ENCODE measurements at regions not wholly inside any gene's neighbourhood (a gene's known extent, or its start where the extent isn't known, plus 50 kb on each side); places are given as distances from the start of the nearest gene placed in this dataset.

DNA sequence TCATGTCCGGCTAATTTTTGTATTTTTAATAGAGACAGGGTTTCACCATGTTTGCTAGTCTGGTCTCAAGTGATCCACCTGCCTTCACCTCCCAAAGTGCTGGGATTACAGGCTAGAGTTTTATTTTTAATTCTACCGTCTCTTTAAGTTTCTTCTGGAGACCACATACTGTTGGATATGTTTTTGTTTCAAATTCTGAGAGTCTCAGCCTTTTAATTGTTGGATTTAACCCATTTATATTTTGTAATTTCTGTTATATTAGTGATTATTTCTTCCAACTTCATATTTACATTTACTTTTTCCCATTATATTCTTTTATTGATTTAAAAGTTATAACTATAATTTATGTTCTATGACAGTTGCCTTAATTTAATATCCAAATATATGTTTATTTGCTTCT lies 139.4 kb downstream of the BMS1 start:
- Histone ChIP-seq H3K27ac (no peak overlapping the region), H3K36me3 (no peaks in the 10 kb centered on the region), H3K4me1 (no peaks in the 10 kb centered on the region), H3K4me3 (no peak overlapping the region), H3K27me3 (no peaks in the 10 kb centered on the region), H3K9me3 (peaks cover 0 to 20% of the 10 kb centered on the region in 2 donors)
- DNase-seq (ENCODE audit: low spot score): no peak
- TF ChIP-seq CTCF (IDR thresholded peaks at IDR 0.05): no peak

DNA sequence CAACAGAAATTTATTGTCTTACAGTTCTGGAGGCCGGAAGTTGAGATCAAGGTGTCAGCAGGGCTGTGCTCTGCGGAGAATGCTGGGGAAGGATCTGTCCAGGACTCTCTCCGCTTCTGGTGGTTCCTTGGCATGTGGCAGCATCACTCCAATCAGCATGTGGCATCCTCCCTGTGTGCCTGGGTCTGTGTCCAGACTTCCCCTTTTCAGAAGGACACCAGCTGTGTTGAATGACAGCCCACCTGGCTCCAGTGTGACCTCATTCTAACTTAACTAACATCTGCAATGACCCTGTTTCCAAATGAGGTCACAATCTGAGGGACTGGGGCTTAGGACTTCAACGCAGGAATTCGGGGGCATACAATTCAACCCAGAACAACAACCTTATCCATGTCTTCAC lies 141.9 kb downstream of the BMS1 start:
- DNase-seq (ENCODE audit: low spot score): no peak
- no peak for TF ChIP-seq CTCF (IDR thresholded peaks at IDR 0.05)
- no peaks in the 10 kb centered on the region for H3K4me1 ChIP-seq
- no peaks in the 10 kb centered on the region for H3K27me3 ChIP-seq
- H3K4me3 ChIP-seq: no peak overlapping the region
- no peaks in the 10 kb centered on the region for H3K36me3 ChIP-seq
- H3K27ac ChIP-seq: no peak overlapping the region
- peaks cover 0 to 15% of the 10 kb centered on the region in 2 donors for H3K9me3 ChIP-seq

DNA sequence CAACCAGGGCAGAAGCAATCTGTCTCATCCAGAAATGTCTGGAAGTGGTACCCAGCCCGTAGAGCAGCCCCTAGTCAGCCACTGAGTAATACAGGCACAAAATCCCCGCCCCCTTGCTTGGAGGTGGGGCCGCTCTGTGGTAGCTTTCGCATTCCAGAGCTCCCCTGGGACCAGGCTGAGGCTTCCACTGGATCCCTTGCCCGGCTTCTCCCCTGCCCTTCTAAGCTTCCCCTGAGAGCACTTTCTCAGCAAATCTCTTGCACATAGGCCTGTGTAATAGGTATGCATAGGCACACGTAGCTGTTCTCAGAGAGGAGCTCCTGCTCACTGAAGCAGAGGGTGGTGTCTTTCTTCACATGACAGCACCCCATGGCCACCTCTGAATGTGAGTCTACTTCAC lies 144.2 kb downstream of the BMS1 start:
- Histone ChIP-seq H3K4me3 (no peak overlapping the region), H3K27me3 (no peaks in the 10 kb centered on the region), H3K4me1 (no peaks in the 10 kb centered on the region), H3K9me3 (peaks cover 0 to 9% of the 10 kb centered on the region in 2 donors), H3K27ac (no peak overlapping the region), H3K36me3 (no peaks in the 10 kb centered on the region)
- DNase-seq (ENCODE audit: low spot score): no peak
- no peak for TF ChIP-seq CTCF (IDR thresholded peaks at IDR 0.05)

GRCh38 chr10:42928064-42928463 lies 145.5 kb downstream of the BMS1 start:
- H3K4me1 ChIP-seq: peaks cover 0 to 7% of the 10 kb centered on the region in 2 donors
- no peak for TF ChIP-seq CTCF (IDR thresholded peaks at IDR 0.05)
- H3K27me3 ChIP-seq: peaks cover 1 to 9% of the 10 kb centered on the region in 2 donors
- no peak for DNase-seq (ENCODE audit: low spot score)
- no peak overlapping the region for H3K4me3 ChIP-seq
- peaks cover 0 to 2% of the 10 kb centered on the region in 2 donors for H3K9me3 ChIP-seq
- H3K27ac ChIP-seq: no peak overlapping the region
- no peaks in the 10 kb centered on the region for H3K36me3 ChIP-seq

- H3K36me3 ChIP-seq: no peaks in the 10 kb centered on the region
- TF ChIP-seq CTCF (IDR thresholded peaks at IDR 0.05): no peak
- H3K27ac ChIP-seq: no peak overlapping the region
- no peak overlapping the region for H3K4me3 ChIP-seq
- no peak for DNase-seq (ENCODE audit: low spot score)
- H3K27me3 ChIP-seq: peaks cover 6 to 10% of the 10 kb centered on the region in 2 donors
- no peaks in the 10 kb centered on the region for H3K9me3 ChIP-seq
- peaks cover 0 to 15% of the 10 kb centered on the region in 2 donors for H3K4me1 ChIP-seq
Measured at GRCh38 chr10:42929236-42929635, 146.6 kb downstream of the BMS1 start.

DNA sequence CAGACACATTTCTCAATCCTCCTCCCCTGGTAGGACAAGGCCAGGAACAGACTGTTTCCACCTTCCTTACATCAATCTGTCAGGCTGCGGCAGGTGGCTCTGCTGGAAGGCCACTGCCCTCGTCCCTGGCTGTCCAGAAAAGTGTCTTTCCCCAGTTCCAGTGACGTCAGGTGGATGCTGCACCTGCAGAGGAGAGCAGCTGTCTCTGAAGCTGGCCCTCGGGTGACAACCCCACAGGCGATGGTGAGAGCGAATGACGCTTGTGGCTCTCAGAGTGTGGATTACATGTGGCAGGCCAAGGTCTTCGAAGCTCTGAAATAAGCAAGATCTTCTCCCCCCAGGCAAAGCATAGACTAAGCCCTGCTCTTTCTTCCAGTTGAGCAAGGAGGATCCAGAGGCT lies 146.9 kb upstream of the RET start:
- Histone ChIP-seq H3K27ac (no peak overlapping the region), H3K4me1 (peaks cover 0 to 15% of the 10 kb centered on the region in 2 donors), H3K4me3 (no peak overlapping the region), H3K9me3 (no peaks in the 10 kb centered on the region), H3K36me3 (no peaks in the 10 kb centered on the region), H3K27me3 (peaks cover 6 to 10% of the 10 kb centered on the region in 2 donors)
- DNase-seq (ENCODE audit: low spot score): no peak
- no peak for TF ChIP-seq CTCF (IDR thresholded peaks at IDR 0.05)

All from right atrium auricular region (tissue), 2 donors.